HFFc6 (cell line): ENCODE measurements at regions not wholly inside any gene's neighbourhood (a gene's known extent, or its start where the extent isn't known, plus 50 kb on each side); places are given as distances from the start of the nearest gene placed in this dataset.

ENCODE experiments used
- DNase-seq: peaks from one replicate; pipeline ENCODE4 v3.0.0-alpha.2; 2018
- H3K27ac Mint-ChIP-seq: 2 replicates; pipeline ENCODE4 v1.8.0; 2020; ENCODE audit warnings: mild to moderate bottlenecking, mixed read lengths
- H3K27me3 Mint-ChIP-seq: 2 replicates; pipeline ENCODE4 v1.8.0; 2021; ENCODE audit warnings: mild to moderate bottlenecking, moderate library complexity, mixed read lengths; ENCODE audit not compliant: insufficient read depth
- H3K36me3 Mint-ChIP-seq: 2 replicates; pipeline ENCODE4 v1.8.0; 2021; ENCODE audit warnings: low read depth, mixed read lengths
- H3K4me1 Mint-ChIP-seq: 2 replicates; pipeline ENCODE4 v1.8.0; 2020; ENCODE audit warnings: low read depth, mixed read lengths
- H3K4me3 Mint-ChIP-seq: 2 replicates; pipeline ENCODE4 v1.8.0; 2020; ENCODE audit warnings: mild to moderate bottlenecking, moderate library complexity, mixed read lengths
- H3K9me3 Mint-ChIP-seq: 2 replicates; pipeline ENCODE4 v1.8.0; 2020; ENCODE audit warnings: mild to moderate bottlenecking, mixed read lengths
- CTCF ChIP-seq: fragments of 200-600 bp; sonication (generic); IDR thresholded peaks from 2 replicates; pipeline ENCODE4 v1.5.0; 2021; ENCODE audit warnings: antibody characterized with exemption, mild to moderate bottlenecking

DNA sequence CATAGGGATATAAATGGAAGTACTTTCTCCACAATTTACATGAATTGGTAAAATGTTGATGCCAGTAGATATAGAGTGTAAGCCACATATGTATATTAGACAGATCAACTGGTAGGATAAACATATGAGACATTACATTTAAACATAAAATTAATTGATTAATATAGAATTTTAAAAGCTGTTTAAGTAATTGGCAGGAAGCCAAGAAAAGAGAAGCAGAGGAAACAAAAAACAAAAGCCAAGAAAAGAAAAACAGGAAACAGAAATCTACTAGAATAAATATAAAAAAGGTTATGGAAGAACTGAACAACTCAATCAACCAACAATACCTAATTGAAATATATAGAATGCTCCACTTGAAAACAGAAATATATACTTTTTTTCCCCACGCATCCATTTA is 920.1 kb upstream of the TMEFF2 start:
- DNase-seq = no peak
- TF ChIP-seq CTCF = no peak
- H3K36me3 Mint-ChIP-seq = no peaks in the 10 kb centered on the region
- peaks cover 19% of the 10 kb centered on the region for H3K9me3 Mint-ChIP-seq
- H3K27ac Mint-ChIP-seq = no peak overlapping the region
- H3K4me1 Mint-ChIP-seq = no peaks in the 10 kb centered on the region
- no peaks in the 10 kb centered on the region for H3K27me3 Mint-ChIP-seq
- H3K4me3 Mint-ChIP-seq = no peak overlapping the region

GRCh38 chr2:193112986-193113385 is 918.3 kb upstream of the TMEFF2 start:
- peaks cover 19% of the 10 kb centered on the region for H3K9me3 Mint-ChIP-seq
- H3K27me3 Mint-ChIP-seq = no peaks in the 10 kb centered on the region
- no peak for DNase-seq
- H3K4me3 Mint-ChIP-seq = no peak overlapping the region
- TF ChIP-seq CTCF = no peak
- no peak overlapping the region for H3K27ac Mint-ChIP-seq
- no peaks in the 10 kb centered on the region for H3K36me3 Mint-ChIP-seq
- no peaks in the 10 kb centered on the region for H3K4me1 Mint-ChIP-seq

- no peaks in the 10 kb centered on the region for H3K36me3 Mint-ChIP-seq
- H3K4me3 Mint-ChIP-seq = no peak overlapping the region
- no peaks in the 10 kb centered on the region; the same call in 1 of the 2 replicates for H3K27me3 Mint-ChIP-seq
- H3K27ac Mint-ChIP-seq = no peak overlapping the region
- H3K9me3 Mint-ChIP-seq = peaks cover 14% of the 10 kb centered on the region
- TF ChIP-seq CTCF = no peak
- no peak for DNase-seq
- H3K4me1 Mint-ChIP-seq = no peaks in the 10 kb centered on the region
These were observed 908.3 kb upstream of the TMEFF2 start for GRCh38 chr2:193103064-193103463.

GRCh38 chr2:193101591-193101990 is 906.9 kb upstream of the TMEFF2 start:
- Mint-ChIP-seq H3K4me1 (no peaks in the 10 kb centered on the region), H3K27ac (no peak overlapping the region), H3K27me3 (no peaks in the 10 kb centered on the region; the same call in 1 of the 2 replicates), H3K36me3 (no peaks in the 10 kb centered on the region), H3K4me3 (no peak overlapping the region), H3K9me3 (peaks cover 14% of the 10 kb centered on the region)
- no peak for TF ChIP-seq CTCF
- no peak for DNase-seq

DNA sequence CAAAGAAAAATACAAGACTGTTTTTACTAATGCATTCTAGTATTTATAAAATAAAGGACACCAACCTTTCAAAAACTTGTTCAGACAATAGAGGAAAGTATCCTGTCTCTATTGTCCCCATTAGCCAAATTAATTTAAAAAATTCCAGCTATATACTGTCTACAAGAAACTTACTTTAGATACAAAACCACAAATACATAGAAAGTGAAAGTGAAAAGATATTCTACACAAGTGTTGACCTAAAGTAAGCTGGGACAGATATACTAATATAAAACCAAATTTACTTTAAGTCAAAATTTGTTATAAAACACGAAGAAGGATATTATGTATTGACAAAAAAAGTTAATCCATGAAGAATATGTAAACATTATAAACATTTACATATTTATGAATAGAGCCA is 893.3 kb upstream of the TMEFF2 start:
- Mint-ChIP-seq H3K4me1 (no peaks in the 10 kb centered on the region), H3K27ac (no peak overlapping the region), H3K36me3 (no peaks in the 10 kb centered on the region), H3K9me3 (peaks cover 27% of the 10 kb centered on the region), H3K4me3 (no peak overlapping the region), H3K27me3 (no peaks in the 10 kb centered on the region)
- DNase-seq = no peak
- TF ChIP-seq CTCF = no peak

DNA sequence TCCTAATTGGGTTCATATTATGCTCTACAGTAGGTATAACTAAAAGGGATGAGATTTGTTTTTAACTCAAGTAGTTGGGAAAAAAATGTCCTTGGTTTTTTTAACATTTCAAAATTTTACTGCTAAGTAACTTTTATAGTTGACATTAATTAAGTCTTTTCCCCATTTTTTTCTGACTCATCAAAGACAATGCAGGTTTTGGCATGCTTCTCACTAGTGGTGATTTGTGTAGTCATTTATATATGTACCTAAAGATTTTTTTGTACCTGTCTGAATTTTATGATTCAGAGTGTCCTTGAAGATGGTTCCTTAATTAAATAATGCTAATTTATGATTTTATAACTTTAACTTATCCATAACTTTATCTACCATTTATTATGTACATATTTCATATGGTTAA is 882.3 kb upstream of the TMEFF2 start:
- Mint-ChIP-seq H3K4me1 (no peaks in the 10 kb centered on the region), H3K9me3 (peaks cover 26% of the 10 kb centered on the region), H3K36me3 (0 out of 2 replicates have a peak, but pooled peaks cover under 1% of the 10 kb centered on the region), H3K27me3 (no peaks in the 10 kb centered on the region; the same call in 1 of the 2 replicates), H3K4me3 (no peak overlapping the region), H3K27ac (no peak overlapping the region)
- TF ChIP-seq CTCF = no peak
- no peak for DNase-seq
